Thoracic aorta (tissue), 2 donors: ENCODE measurements at regions not wholly inside any gene's neighbourhood (a gene's known extent, or its start where the extent isn't known, plus 50 kb on each side); places are given as distances from the start of the nearest gene placed in this dataset.

Experiments used
- ATAC-seq: fragments of 150-250 bp; one replicate; pipeline ENCODE4 v1.8.0; 2017; ENCODE audit warnings: low read depth; ENCODE audit not compliant: insufficient number of reproducible peaks, low FRiP score
- DNase-seq: peaks from one replicate; pipeline ENCODE4 v3.0.0-alpha.2; 2020; ENCODE audit warnings: low spot score
- H3K27ac ChIP-seq, 2 donors: fragments of 200-600 bp; sonication (generic); 1 replicate in 1 of 2; 2 replicates in 1 of 2; pipeline ENCODE4 v1.5.1; 2016; ENCODE audit warnings: mild to moderate bottlenecking in 2 of 2, moderate library complexity in 2 of 2
- H3K27me3 ChIP-seq: fragments of 200-600 bp; sonication (generic); replicated peaks from 2 replicates; pipeline ENCODE4 v1.6.0; 2016; ENCODE audit warnings: mild to moderate bottlenecking; ENCODE audit not compliant: insufficient read depth
- H3K36me3 ChIP-seq: fragments of 200-600 bp; sonication (generic); one replicate; pipeline ENCODE4 v1.5.1; 2016
- H3K4me1 ChIP-seq, 2 donors: fragments of 200-600 bp; sonication (generic); 1 replicate in 1 of 2; 2 replicates in 1 of 2; pipeline versions ENCODE4 v1.5.1 to v1.6.0; 2016; ENCODE audit warnings: low read depth in 2 of 2, mild to moderate bottlenecking in 1 of 2; ENCODE audit not compliant: control insufficient read depth in 1 of 2
- H3K4me3 ChIP-seq: fragments of 200-600 bp; sonication (generic); 2 replicates; pipeline ENCODE4 v1.5.1; 2016; ENCODE audit warnings: mild to moderate bottlenecking
- H3K9me3 ChIP-seq: fragments of 200-600 bp; sonication (generic); 2 replicates; pipeline ENCODE4 v1.5.1; 2016
- TF ChIP-seq, protein P1 (sequence below): fragments of 200-600 bp; sonication (generic); IDR thresholded peaks from one replicate; pipeline ENCODE4 v1.5.1; 2019; ENCODE audit warnings: antibody characterized with exemption

DNA sequence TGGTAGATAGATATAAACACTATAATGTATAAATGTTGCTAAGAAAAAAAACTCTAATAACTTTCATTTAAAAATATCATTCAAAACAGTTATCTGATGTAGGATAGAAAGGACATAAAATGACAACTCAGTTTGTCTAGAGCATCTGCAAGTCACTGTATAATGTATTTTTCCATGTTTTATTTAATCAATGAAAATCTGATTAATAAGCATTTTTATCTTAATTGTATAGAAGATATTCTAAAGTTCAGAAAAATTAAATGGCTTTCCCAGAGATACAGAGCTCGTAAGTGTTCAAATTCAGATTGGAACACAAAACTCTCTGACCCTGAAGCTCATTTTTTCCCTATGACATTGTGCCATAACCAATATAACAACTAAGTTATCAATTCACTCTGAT, 295.9 kb upstream of the DCN start:
- Histone ChIP-seq H3K36me3 (no peaks in the 10 kb centered on the region), H3K4me3 (no peak overlapping the region), H3K27me3 (no peaks in the 10 kb centered on the region), H3K9me3 (no peaks in the 10 kb centered on the region), H3K27ac (no peak overlapping the region), H3K4me1 (no peaks in the 10 kb centered on the region)
- TF ChIP-seq, protein P1, sequence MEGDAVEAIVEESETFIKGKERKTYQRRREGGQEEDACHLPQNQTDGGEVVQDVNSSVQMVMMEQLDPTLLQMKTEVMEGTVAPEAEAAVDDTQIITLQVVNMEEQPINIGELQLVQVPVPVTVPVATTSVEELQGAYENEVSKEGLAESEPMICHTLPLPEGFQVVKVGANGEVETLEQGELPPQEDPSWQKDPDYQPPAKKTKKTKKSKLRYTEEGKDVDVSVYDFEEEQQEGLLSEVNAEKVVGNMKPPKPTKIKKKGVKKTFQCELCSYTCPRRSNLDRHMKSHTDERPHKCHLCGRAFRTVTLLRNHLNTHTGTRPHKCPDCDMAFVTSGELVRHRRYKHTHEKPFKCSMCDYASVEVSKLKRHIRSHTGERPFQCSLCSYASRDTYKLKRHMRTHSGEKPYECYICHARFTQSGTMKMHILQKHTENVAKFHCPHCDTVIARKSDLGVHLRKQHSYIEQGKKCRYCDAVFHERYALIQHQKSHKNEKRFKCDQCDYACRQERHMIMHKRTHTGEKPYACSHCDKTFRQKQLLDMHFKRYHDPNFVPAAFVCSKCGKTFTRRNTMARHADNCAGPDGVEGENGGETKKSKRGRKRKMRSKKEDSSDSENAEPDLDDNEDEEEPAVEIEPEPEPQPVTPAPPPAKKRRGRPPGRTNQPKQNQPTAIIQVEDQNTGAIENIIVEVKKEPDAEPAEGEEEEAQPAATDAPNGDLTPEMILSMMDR, result no peak
- no peak for ATAC-seq
- no peak for DNase-seq

DNA sequence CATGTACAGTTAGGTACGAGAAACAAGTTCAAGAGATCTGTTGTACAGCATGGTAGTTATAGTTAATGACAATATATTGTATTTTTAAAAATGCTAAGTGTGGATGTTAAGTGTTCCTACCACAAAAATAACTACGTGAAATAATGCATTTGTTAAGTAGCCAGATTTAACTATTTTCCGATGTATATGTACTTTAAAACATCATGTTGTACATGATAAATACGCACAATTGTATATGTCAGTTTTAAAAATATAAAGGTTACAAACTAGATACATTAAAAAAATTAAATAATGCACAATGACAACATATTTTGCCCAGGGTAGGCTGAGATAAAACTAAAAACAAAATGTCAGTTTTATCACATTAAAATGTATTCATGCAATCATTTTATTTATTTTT, 285.1 kb upstream of the DCN start:
- no peaks in the 10 kb centered on the region for H3K9me3 ChIP-seq
- ATAC-seq, result no peak
- no peak for DNase-seq
- H3K4me1 ChIP-seq, result no peaks in the 10 kb centered on the region
- no peak overlapping the region for H3K4me3 ChIP-seq
- H3K27me3 ChIP-seq, result no peaks in the 10 kb centered on the region
- H3K27ac ChIP-seq, result no peak overlapping the region
- H3K36me3 ChIP-seq, result no peaks in the 10 kb centered on the region
- TF ChIP-seq, protein P1, result no peak

DNA sequence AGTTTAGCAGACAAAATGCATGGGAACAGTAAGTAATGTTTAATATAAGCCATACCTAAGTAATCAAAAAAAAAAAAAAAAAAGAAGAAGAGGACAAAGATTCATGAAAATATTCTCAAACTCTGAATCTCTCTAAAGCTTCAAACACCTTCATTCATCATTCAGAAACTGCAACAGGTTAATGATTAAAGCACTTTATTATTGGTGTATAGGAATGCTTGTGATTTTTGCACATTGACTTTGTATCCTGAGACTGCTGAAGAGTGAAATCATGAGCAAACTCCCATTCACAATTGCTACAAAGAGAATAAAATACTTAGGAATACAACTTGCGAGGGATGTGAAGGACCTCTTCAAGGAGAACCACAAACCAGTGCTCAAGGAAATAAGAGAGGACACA, 278.4 kb upstream of the DCN start:
- H3K27ac ChIP-seq, result no peak overlapping the region
- TF ChIP-seq, protein P1, result no peak
- no peaks in the 10 kb centered on the region for H3K36me3 ChIP-seq
- no peaks in the 10 kb centered on the region for H3K4me1 ChIP-seq
- no peaks in the 10 kb centered on the region for H3K27me3 ChIP-seq
- no peak overlapping the region for H3K4me3 ChIP-seq
- no peak for DNase-seq
- no peak for ATAC-seq
- H3K9me3 ChIP-seq, result no peaks in the 10 kb centered on the region

DNA sequence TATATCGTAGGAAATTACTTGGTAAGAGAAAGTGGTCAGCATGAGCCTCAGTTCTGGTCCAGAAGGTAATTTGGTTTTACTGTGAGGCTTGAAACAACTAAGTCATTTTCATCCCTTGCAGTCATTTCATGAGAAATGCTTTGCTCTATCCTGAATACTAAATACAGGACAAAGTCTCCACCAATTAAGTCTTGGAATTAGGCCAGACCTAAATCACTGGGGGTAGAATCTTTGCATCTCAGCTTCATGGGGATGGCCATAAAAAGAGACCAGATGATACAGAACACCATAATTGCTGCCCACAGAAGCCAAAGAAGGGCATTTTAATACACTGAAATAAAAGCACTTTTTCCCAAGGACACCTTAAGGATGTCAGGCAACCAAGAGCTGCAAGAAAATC, 277.9 kb upstream of the DCN start:
- H3K9me3 ChIP-seq, result no peaks in the 10 kb centered on the region
- H3K36me3 ChIP-seq, result no peaks in the 10 kb centered on the region
- TF ChIP-seq, protein P1, result no peak
- H3K27me3 ChIP-seq, result no peaks in the 10 kb centered on the region
- no peaks in the 10 kb centered on the region for H3K4me1 ChIP-seq
- no peak for DNase-seq
- H3K27ac ChIP-seq, result no peak overlapping the region
- H3K4me3 ChIP-seq, result no peak overlapping the region
- no peak for ATAC-seq

DNA sequence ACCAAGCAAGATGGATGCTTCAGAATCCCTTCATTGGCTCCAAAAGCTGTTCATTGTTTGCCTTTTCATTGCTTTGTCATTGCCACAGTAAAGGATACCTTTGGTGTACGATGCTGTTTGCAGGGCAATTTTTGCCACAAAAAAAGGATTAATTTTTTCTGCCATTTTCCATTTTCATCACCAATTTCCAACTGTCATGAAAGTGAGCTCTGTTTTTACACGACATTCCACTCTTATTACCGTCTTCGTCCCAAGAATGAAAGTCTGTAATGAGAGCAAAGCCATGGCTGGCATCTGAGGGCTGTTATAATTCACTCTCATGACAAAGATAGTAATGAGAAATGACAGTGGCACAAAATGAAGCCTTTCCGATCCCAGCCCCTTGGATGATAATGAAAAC, 272.7 kb upstream of the DCN start:
- H3K9me3 ChIP-seq, result no peaks in the 10 kb centered on the region
- no peaks in the 10 kb centered on the region for H3K4me1 ChIP-seq
- H3K36me3 ChIP-seq, result no peaks in the 10 kb centered on the region
- no peaks in the 10 kb centered on the region for H3K27me3 ChIP-seq
- no peak for DNase-seq
- no peak for ATAC-seq
- TF ChIP-seq, protein P1, result no peak
- no peak overlapping the region for H3K27ac ChIP-seq
- no peak overlapping the region for H3K4me3 ChIP-seq
